ENCODE measurements at regions not wholly inside any gene's neighbourhood (a gene's known extent, or its start where the extent isn't known, plus 50 kb on each side); places are given as distances from the start of the nearest gene placed in this dataset.
A peak's percentile ranks its signal among the peaks of the same experiment; 100 is the strongest.

DNA sequence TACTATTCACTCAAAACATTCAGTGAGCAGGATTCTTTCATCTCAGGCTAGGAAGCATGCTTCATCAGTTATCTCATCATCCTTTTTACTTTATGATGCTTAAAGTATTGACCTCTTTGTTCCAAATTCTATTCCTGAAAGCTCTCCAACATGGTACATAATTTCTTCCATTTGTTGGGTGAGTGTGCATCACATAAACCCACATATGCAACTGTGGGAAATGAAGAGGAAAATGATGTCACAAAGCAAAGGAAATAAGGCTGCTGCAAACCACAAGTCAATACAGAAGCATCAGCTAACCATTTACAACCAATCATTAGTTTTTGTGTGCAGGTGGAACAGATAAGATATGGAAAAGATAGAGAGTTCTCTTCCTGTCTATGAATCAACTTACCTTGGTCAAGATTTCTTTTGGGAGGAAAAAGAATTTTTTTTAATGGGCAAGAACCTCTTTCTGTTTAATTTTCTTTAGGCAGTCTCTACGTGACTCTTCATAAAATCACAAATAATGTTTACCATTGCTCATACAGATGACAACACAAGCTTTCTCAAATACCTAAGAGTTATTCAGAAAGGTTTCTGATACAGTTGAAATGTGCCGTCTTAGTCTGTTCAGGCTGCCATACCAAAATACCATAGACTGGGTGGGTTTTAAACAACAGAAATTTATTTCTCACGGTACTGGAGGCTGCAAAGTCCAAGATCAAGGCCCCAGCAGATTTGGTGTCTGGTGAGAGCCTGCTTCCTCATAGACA is 259.9 kb downstream of the ADGRG6 start:
- no peak for FAIRE-seq

- no peak for FAIRE-seq
Observed at GRCh38 chr6:142562865-142563264, 261.1 kb downstream of the ADGRG6 start.

GRCh38 chr6:142566628-142567396 is 265.0 kb downstream of the ADGRG6 start:
- FAIRE-seq: peak; percentile 48

DNA sequence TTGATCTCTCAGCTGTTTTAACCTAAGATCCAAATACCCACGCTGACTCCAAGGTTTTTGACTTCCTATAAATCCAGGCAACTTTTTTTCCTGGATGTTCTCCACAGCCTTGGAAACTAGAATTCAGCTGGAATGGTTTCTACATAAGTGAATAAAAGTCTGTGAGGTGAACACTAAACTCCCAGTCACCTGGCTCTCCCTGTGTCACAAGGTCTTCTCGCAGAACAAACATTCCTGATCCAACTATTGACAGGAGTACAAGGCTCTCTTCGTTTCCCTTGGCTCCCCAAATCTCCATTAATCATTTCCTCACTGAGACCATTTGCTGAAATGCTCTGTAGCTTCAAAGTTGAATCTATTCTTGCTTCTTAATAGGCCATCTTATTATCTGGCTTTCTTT is 265.7 kb downstream of the ADGRG6 start:
- FAIRE-seq: no peak

GRCh38 chr6:142568857-142569597 is 267.2 kb downstream of the ADGRG6 start:
- FAIRE-seq: no peak

DNA sequence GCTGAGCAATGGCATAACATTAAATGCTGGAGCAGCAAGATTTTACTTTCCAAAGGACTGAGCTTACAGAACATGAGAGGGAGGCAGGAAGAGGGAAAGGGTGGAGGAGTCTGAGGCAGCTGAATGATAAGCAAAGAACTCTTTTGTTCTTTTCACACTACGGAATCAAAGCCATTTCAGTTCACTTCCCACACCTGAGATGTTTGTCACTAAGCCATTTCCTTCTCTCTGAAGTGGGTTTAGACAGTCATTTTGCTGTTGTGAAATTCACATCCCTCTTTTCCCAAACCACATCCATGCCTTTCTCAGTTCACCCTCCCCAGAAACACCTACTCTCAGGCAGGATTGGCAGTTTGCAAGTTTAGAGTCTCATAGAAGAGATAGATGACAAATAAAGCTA is 267.9 kb downstream of the ADGRG6 start:
- FAIRE-seq: no peak

- no peak for FAIRE-seq
Observed at GRCh38 chr6:142570221-142570671, 268.4 kb downstream of the ADGRG6 start.

DNA sequence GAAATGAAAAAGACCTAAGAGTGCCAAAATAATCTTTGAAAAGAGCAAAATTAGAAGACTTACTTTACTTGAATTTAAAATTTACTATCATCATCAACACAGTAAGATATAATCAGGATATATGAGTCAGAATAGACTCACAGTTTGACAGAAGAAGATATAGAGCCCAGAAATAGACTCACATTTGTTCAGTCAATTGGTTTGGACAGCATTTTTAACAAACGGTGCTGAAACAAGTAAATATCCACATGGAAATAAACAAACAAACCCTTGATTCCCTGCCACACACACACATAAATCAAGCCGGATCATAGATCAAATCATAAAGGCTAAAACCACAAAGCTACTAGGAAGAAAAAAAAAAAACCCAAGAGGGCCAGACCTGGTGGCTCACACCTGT is 291.1 kb downstream of the ADGRG6 start:
- FAIRE-seq: no peak

GRCh38 chr6:142597836-142598235 is 296.0 kb downstream of the ADGRG6 start:
- FAIRE-seq: no peak

GRCh38 chr6:142601427-142601826 is 299.6 kb downstream of the ADGRG6 start:
- FAIRE-seq: no peak

- FAIRE-seq: no peak
Observed at GRCh38 chr6:142602972-142603371, 301.2 kb downstream of the ADGRG6 start.

GRCh38 chr6:142605922-142606485 is 304.2 kb downstream of the ADGRG6 start:
- FAIRE-seq: no peak

DNA sequence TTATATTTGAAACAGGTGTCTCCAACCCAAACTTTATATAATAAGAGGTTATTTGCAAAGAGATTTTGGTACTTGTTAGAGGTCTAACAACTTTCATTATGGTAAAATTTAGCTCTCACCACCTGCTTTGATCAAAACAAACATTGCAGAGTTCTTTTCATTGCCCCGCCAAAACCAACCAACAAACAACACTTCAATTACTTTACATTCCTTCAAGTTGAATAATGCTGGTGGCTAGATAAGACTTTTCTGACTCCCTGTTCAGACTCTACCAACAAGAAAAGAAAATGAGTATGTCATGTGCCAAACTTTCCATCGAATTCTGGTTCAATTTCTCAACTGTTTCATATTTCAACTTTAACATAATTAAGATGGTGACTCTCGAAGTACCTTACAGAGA is 311.1 kb downstream of the ADGRG6 start:
- no peak for FAIRE-seq

- FAIRE-seq: no peak
Observed at GRCh38 chr6:142613981-142614380, 312.2 kb downstream of the ADGRG6 start.

- FAIRE-seq: no peak
Observed at GRCh38 chr6:142617158-142617557, 315.4 kb downstream of the ADGRG6 start.

DNA sequence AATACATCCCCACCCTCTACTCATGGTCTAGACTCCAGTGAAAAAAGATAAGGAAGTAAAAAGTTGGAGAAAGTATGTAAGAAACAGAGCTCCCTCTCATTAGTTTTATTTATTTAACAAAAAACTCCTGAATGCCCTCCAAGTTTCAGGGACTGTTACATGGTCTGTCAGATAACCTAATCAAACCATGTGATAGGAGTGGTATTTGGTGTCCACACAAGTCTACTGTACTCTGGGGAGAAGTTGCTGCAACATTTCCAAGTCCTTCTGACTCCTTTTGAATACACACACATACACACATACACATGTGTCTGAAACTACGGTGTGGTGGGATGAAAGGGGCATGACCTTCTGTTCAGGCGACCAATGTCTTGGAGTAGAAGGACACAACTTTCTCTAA is 320.0 kb downstream of the ADGRG6 start:
- FAIRE-seq: no peak

DNA sequence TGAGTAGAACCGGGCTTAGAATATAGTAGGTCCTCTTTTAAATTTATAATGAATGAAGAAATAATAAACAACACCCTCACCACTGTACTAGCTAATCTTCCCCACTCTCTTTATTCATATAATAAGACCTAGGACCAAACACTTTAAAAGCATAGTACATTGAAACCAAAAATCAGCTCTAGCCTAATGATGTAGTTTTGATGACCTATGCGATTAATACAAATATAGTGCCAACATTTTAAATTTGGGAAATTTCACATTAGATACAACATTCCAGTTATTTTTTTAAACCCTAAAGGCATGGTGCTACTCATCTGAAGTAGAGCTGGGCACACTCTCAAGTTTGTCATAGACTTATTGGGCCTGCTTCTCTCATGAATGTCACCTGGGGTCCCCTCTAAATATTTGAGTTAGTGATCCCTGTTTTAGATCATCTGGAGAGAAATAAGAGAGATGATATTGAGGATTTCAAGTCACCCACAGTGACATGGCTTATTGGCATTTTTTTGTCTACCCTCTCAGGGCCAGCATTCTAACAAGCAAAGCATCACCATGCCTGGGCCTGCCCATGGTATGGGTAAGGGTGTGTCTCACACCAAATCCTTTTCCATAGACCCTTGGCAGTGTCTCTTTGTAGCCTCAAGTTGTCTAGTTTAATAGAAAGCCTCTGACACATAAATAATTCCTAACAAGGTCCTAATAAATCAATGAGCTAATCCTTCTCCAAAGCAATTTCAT is 319.8 kb downstream of the HIVEP2 start:
- no peak for FAIRE-seq

GRCh38 chr6:142627474-142627873 is 317.5 kb downstream of the HIVEP2 start:
- no peak for FAIRE-seq

GRCh38 chr6:142631517-142632385 is 313.2 kb downstream of the HIVEP2 start:
- FAIRE-seq: no peak

DNA sequence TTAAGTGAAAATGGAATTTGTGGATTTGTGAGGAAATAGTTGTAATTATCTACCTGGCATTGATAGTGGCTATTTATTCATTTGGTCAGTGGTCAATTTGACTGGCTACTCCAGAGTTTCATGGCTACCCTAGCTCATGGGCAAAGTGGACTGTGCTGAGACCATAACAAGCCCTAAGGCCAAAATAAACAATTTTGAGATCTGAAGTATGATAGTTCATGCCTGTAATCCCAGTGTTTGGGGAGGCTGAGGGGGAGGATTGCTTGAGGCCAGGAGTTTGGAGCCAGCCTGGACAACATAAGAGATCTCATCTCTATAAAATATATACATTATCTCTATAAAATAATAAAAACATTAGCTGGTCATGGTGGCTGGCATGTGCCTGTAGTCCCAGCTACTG is 311.7 kb downstream of the HIVEP2 start:
- no peak for FAIRE-seq

DNA sequence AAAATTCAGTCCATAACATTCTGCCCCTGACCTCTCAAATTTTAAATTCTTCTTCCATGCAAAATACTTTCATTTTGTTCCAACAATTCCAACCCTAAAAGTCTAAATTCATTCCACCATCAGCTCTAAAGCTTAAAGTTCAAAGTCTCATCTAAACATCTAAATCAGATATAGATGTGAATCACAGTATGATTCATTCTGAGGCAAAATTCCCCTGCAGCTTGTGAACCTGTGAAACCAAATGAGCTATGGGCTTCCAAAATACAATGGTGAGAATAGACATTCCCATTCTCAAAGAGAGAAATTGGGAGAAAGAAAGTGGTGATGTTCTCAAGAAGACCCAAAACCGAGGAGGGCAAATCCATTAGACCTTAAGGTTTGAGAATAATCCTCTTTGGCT is 309.8 kb downstream of the HIVEP2 start:
- FAIRE-seq: no peak

Measured in G401.6 (cell line).